GM21723 (cell line): ENCODE measurements at regions not wholly inside any gene's neighbourhood (a gene's known extent, or its start where the extent isn't known, plus 50 kb on each side); places are given as distances from the start of the nearest gene placed in this dataset.

ENCODE experiments used
- ATAC-seq: cut with Tn5 transposase; IDR thresholded peaks from one replicate; pipeline ENCODE4 v1.9.1; 2021; ENCODE audit warnings: mild to moderate bottlenecking, moderate library complexity; ENCODE audit not compliant: unreplicated experiment

GRCh38 chr2:104385743-104386142 lies 468.2 kb upstream of the POU3F3 start:
- ATAC-seq, result no peak

GRCh38 chr2:104388296-104388695 lies 465.6 kb upstream of the POU3F3 start:
- ATAC-seq, result no peak

DNA sequence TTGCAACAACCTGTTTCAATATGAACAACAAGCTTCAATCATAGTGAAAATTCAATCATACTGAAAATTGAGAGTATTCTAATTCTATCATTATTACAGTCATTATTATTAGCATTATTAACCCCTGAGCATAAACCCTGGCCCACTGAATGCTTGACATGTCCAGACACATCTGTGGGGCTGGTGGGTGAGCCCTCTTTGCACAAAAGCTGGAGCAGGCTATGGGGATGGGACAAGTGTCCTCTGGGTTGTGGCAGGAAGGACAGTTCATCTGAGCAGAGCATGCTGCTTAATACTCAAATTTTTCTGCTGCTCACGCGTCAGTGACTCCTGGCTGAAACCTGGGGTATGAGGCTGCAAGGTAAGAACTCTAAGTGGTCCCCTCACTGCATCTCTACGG lies 451.1 kb upstream of the POU3F3 start:
- no peak for ATAC-seq

GRCh38 chr2:104404526-104404925 lies 449.4 kb upstream of the POU3F3 start:
- ATAC-seq, result no peak

- ATAC-seq, result no peak
These were observed 448.3 kb upstream of the POU3F3 start for GRCh38 chr2:104405623-104406022.

DNA sequence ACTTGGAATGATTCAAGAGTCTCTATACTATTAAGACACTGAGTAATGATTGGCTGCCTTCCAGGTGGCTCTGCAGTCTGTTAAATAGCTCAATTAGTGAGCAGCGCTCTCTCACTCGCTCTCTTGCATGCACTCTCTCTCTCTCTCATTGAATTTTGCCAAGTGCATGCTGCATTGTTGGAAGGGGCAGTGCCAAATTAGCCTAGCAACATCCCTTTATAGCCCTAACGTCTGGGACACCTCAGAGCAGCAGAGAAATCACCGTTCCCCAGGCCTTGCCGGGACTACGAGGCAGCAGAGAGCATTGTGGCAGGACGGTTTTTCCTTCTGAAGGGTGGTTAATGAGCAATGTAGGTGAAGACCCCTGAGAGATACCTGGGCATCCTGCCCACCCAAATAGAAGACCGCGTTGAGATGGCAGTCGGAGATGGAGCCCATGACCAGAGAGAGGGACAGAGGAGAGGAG lies 447.6 kb upstream of the POU3F3 start:
- no peak for ATAC-seq

GRCh38 chr2:104407641-104408040 lies 446.3 kb upstream of the POU3F3 start:
- no peak for ATAC-seq

DNA sequence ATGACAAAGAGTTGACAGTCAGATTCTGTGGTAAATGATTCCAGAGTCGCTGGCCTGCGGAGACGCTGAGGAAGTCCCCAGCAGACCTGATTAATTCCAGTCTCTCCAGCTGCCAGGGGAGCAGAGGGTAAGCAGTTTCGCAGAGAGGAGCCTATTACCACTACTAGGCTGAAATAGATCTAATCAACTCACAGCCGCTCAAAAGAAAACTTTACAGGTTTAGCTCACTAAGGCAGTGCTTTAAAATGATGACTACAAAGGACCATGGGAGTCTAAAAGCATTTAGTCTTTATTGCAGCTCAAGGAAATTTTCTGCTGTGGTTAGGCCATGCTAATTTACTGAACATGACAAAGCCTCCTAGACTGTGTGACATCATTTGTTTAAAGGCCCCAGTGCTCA lies 445.6 kb upstream of the POU3F3 start:
- no peak for ATAC-seq

- no peak for ATAC-seq
These were observed 443.8 kb upstream of the POU3F3 start for GRCh38 chr2:104410136-104410535.

DNA sequence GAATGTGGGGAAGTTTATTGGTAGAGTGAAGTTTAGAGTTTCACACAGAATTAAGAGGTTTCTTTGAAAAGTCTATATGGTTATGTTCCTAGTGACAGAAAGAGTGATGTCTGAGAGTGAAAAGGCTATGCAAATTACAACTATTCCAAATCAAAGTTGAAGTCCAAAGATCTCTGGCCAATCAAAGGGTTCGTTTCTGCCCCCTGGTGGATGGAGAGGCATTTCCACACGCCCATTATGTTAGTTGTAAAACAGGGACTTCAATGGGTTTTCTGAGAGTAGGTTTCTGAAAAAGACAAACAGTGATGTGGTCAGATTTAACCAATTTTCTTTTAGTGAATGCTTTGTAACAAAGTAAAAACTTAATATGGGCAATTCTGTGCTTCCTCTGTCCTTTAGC lies 441.5 kb upstream of the POU3F3 start:
- no peak for ATAC-seq

GRCh38 chr2:104413890-104414289 lies 440.0 kb upstream of the POU3F3 start:
- no peak for ATAC-seq

- no peak for ATAC-seq
These were observed 438.6 kb upstream of the POU3F3 start for GRCh38 chr2:104415284-104415683.

- ATAC-seq, result no peak
These were observed 437.4 kb upstream of the POU3F3 start for GRCh38 chr2:104416339-104417000.

- no peak for ATAC-seq
These were observed 433.5 kb upstream of the POU3F3 start for GRCh38 chr2:104420420-104420819.

DNA sequence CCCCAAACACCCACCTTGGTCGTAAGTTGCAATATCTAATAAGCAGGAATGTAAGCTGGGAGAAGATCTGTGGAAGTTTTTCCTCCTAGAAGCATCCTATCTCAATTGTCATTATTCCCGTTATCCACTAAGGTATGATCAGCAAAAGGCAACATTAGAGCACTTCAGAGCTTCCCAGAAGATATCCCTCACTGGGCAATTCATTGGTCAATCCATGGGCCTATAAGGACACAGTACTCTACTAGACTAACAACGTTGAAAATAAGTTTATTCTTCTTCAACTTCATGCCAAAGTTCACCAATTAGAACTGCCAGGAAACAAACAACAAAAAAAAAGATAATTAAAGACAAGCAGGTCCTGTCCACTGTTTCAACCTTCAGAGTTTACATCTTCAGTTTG lies 433.0 kb upstream of the POU3F3 start:
- ATAC-seq, result no peak

DNA sequence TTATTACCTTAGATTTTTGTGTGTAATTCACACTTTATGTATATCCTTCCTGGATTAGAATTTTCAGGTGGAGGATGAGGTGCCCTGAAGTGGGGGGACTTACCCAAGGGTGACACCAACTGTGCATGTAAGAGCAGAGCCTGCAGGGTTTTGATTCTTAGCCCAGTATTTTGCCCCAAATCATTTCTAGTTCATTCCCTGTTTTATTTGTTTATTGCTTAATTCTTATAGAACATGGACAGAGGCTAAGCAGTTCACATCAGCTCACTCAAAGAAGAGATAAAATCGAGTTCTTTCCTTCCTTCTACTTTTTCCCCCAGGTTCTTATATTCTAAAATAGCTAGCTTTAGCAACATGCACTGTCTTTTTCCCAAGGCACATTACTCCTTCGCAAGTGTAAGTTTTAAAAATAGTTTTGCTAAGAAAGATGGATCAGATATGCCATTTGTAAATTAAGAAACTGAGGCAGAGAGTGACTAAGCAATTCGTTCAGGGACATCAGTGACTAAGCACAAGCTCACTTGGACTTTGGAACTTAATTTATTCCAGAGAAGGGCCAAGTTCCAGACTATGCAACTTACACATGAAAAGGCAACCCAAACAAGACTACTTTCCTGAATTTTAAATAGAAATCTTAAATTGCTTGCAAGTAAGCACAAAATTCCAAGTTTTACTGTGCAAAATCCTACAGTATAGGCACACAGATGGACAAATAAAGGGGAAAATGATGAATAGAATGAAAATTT lies 427.9 kb upstream of the POU3F3 start:
- ATAC-seq, result no peak

DNA sequence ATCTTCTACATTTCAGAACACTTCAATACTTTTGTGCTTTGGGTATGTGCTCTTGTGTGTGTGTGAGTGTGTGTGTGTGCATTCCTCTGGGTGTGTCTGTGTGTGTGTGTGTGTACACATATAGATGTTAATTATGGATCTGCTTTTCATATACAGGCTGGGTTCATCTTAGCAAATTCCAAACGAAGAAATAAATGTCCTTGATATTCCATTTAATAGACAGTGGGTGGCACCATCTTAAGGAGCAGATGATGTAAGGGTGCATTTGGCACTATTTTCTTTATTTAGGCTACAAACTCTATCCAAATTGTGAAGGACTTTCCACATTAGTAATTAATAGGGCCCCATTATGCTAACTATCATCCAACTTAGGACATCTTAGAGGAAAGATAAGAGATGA lies 425.8 kb upstream of the POU3F3 start:
- ATAC-seq, result no peak

GRCh38 chr2:104429639-104430358 lies 424.1 kb upstream of the POU3F3 start:
- ATAC-seq, result no peak

GRCh38 chr2:104430359-104430740 lies 423.6 kb upstream of the POU3F3 start:
- no peak for ATAC-seq

GRCh38 chr2:104430852-104431251 lies 423.1 kb upstream of the POU3F3 start:
- ATAC-seq, result no peak

- ATAC-seq, result no peak
These were observed 422.2 kb upstream of the POU3F3 start for GRCh38 chr2:104431701-104432121.

- no peak for ATAC-seq
These were observed 421.5 kb upstream of the POU3F3 start for GRCh38 chr2:104432401-104432800.
